GM21529 (cell line): ENCODE measurements at regions not wholly inside any gene's neighbourhood (a gene's known extent, or its start where the extent isn't known, plus 50 kb on each side); places are given as distances from the start of the nearest gene placed in this dataset.

Source experiments
- ATAC-seq: cut with Tn5 transposase; IDR thresholded peaks from one replicate; pipeline ENCODE4 v1.9.1; 2021; ENCODE audit not compliant: unreplicated experiment

DNA sequence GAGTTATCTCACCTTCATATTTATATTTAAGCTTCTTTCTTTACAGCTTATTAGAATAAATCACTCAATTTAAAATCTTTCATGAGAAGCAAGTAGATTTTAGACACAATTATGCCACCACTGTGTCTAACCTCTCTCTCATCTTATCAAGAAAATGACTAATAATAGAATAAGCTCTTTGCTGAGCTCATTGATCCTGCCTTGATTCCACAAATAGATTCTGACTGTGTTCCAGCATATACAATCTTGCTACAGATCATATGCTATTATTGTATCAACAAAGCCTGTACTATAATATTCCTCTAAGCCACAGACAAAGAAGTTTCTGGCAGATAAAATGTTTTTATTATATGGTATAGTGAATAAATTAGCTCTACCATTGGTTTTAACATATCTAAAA, 168.7 kb upstream of the GULP1 start:
- no peak for ATAC-seq

DNA sequence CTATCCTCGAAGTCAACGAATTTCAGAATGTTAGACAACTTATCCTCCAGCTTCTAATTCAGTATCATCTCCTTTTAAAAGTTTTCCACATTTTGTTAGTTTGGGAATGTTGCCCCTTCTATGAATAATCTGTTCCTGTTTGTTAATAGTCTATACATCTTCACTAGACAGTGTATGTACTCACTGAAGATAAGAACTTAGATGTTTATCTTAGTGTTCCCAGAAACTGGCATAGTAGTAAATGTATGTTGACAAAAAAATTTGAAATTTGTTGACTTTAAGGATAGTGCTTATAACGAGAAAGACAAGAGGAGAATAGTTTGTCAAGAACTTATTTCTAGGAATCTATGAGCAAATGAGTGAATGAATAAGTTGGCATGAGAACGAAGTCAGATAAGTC, 162.0 kb upstream of the GULP1 start:
- no peak for ATAC-seq

DNA sequence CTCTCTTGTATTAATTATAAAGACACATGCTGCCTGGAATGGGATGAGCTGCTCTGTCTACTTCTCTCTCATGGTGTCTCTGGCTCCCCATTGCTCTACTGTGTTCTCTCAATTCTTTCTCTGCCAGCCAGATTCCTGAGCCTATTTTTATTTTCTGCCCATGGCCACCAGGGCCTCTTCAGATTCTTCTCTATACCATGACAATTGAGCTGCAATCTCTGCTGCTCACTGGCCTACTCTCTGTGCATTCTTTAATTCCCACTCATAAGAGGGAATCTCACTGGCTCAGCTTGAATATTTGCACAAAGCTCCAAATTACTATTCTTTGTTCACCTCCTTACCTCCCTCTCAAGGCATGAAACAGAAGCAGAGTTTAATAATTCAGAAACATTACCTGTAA, 161.4 kb upstream of the GULP1 start:
- ATAC-seq: no peak

DNA sequence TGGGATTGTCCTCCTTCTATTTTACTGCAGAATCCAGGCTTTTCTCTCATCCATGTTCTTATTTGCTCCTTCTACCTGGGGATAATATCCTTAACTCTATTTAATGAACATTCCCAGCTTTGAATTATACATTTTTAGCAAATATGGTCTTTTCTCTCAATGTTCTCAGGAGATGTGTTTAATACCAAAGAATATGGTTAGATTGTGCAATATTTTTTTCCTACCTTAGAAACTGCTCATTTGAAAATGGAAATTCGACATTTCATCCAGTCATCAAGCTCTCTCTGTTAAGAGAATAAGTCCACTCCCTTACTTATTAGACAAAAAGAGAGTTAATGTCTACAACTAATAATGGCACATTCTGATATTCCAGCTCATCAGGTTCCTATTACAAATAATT, 160.4 kb upstream of the GULP1 start:
- ATAC-seq: no peak

DNA sequence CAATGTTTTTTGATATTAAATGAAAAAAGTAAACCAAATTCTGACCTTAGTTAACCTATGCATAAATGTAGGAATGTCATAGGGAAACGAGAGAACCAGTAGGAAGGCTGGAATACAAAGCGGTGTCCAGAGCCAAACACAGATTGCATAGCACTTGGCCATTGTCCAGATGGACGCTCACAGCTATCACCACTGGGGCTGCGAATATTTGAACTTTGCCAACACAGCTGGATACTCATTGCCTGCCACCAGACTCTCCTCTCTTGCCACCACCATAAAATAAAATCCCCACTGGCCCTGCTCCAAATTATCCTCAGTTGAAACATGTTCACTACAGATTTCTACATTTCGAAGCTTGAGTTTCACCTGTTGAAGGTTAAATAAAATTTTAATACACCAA, 159.3 kb upstream of the GULP1 start:
- no peak for ATAC-seq

DNA sequence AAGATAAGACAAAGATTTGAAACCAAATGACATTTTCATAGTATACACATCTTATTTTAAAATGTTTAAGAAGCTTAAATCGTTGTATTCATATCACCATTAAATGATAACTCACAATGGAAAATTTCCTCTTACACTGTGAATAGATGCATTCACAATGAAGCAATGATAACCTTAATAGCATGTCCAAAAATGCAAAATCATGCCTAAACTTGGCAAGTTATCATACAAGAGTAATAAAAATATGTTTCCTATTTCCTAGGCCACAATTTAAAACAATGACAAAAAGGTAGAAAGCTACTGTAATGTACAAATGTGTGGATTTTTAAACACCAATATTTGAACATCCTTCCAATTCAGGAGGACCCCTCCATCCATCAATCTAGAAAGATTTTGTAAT, 157.4 kb upstream of the GULP1 start:
- no peak for ATAC-seq

DNA sequence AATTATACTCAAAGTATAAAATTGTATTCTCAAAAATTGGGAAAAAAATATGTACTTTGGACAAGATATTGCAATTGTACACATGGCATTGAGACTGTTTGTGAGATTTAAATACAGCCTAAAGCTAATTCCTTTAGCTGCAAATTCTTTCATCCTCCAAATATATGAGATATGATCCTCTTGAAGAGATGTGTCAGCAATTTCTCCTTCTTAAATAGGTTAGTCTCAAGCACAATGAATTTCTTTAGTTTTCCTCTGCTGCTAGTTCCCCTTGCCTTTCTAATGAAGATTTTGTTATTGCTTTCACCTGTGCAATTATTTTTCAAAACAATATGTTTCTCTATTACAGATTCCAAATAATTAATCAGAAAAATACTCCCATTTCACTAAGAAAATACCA, 153.4 kb upstream of the GULP1 start:
- no peak for ATAC-seq

DNA sequence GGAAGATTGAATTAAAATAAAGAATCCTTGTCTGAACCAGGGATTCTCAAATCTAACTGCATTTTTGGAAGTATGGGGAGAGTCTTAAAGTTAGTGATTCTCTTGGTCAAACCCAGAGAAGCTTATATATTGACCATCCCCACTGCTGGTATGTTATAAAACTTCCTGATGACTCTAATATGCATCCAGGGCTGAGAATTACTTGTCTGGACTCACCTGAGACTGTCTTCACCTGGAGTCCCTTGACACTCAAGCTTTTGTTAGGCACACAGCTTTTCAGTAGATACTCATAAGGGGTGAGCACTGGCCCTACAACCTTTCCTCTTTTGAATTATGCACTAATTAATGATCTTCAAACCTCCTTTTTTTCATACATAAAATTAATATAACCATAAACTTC, 149.6 kb upstream of the GULP1 start:
- no peak for ATAC-seq

DNA sequence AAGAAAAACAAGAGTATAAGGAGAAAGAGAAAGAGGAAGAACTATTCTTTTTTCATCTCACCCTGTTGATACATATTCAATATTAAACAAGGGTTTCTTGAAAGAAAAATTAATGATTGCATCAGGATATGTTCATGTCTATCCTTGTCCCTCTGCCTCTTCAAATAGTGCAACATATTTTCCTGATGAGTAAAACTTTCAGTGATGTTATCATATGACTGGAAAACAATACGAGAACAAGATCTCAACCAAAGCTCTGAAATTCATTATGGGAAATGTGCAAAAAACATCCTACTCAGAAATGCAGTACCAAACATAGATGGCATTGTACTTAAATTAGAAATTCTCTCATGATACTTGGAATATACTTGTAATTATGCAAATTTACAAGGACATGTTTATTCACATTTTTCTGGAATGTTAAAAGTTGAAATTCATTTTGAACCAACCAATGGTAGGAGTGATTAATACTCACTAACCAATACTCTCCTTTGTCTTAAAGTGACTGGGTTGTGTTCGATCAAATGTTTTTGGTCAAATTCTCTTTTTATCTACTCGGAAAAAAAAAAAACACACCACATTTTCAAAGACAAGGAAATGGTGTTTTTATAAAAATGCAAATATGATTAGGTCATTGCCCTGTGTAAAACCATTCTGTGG, 148.9 kb upstream of the GULP1 start:
- ATAC-seq: no peak

DNA sequence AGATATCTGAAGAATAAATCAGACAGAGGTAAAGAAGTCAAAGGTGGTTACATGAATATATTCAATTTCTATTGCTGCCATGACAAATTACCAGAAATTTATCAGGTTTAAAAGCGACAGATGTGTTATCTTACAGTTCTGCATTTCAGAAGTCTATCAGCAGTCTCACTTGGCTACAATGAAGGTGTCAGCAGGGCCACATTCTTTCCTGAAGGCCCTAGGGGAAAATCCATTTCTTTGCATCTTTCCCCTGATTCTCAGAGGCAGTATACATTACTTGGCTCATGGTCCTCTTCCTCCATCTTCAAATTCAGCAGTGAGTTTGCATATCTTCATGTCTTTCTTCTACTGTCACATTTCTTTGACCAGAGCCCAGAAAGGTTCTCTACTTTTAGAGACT, 145.8 kb upstream of the GULP1 start:
- ATAC-seq: no peak

DNA sequence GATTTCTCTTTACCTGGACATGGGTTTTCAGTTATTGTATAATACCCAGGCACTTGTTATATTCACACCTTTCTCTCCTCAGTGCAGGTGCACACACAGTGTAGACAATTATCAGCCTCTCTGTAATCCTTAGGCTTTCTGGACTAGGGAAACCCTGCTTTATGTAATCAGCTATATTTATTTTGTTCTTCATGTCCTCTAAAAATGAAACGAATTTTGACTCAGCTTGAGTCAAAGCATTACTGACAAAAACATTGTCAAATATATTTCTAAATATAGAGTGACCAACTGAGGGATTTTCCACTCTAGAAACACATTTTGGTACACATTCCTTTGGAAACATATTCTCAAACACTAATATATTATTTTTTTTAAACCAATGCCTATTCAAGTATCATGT, 144.8 kb upstream of the GULP1 start:
- no peak for ATAC-seq

DNA sequence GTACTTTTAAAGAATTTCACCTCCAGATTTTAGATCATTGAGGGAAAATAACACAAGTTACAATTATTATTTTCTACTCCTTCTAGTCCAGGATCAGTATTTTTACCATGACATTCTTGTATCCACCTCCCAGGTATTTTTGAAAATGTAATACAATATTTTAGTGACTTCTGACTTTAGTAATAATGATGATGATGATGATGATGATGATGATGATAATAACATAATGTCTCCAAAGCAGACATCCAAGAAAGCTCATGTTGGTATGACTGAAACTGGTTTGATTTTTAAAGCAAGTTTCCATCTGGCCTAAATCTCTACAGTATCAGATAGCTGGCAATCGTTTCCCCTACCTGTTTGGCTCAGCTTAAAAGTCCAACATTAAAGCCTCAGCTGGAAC, 140.0 kb upstream of the GULP1 start:
- ATAC-seq: no peak

DNA sequence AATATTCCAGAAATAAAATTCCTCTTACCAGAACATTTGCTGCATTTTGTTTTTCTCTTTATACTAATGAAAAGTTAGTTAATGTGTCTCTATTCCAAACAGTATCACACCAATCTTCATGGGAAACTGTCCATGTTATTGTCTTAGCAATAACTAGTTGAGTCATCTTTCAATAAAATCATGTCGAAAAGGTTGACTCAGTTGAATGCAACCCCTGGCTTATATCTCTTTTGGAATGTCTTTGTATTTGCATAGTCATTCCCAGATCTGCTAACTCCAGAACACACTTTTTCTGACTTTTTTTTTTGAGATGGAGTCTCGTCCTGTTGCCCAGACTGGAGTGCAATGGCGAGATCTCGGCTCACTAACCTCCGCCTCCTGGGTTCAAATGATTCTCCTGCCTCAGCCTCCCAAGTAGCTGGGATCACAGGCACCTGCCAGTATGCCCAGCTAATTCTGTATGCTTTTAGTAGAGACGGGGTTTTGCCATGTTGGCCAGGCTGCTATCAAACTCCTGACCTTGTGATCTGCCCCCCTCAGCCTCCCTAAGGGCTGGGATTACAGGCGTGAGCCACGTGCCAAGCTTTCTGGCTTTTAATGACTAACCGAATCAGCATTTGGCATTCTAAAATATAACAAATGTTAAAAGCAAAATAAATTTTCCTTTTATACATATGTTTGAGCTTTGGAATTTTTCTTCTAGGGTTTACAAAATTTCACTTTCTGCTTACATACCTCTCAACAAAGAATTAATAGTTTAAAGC, 133.2 kb upstream of the GULP1 start:
- no peak for ATAC-seq

DNA sequence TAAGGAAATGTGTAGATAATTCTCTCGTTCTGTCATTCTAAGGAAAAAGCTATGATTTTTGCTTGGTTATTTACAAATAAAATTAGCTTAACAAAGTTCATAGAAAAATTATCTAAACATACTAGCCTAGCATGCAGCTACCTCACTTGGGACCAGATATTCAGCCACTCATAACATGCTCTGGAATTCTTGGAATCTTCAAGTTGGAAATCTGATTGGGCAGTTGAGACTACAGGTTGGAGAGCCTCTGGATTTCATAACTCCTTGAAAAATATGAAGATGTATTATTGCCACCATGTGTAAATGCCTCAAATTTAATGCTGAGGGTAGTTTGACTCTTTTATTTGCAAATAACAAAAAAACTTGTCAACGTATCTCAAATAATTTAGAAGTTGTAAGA, 132.2 kb upstream of the GULP1 start:
- no peak for ATAC-seq

DNA sequence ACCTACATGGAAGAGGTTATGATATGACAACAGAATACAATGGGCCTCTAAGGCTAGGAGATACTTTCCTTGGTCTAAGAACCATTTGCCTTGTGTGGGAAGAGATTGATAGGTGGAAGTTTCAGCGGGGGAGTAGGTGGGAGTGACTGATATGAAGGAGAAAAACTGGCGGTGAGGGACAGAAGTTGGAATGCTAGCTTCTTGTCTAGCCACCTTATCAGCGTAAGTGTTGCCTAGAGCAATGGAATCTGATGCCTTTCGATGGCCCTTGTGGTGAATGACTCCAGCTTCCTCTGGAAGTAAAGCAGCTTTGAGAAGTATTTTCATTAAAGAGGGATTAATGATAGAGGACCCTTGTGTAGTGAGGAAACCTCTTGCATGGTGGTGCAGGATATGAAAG, 121.3 kb upstream of the GULP1 start:
- ATAC-seq: no peak

DNA sequence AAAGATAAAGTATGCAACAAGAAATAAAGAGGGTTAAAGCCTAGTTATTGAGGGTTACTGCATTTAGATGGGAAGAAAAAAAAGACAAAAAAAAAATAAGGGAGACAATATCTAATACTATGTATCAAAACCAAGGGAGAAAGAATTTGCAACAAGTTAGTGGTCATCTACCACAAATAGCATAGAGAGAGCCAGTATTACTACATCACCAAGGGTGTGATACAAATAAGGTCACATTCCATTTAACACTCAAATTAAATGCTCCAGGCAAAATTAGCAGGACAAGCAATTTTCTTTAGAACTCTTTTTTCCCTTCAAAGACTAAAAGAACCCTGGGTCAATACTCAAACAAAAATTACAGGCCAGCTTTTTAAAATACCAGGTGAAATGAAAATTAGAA, 115.1 kb upstream of the GULP1 start:
- ATAC-seq: no peak

DNA sequence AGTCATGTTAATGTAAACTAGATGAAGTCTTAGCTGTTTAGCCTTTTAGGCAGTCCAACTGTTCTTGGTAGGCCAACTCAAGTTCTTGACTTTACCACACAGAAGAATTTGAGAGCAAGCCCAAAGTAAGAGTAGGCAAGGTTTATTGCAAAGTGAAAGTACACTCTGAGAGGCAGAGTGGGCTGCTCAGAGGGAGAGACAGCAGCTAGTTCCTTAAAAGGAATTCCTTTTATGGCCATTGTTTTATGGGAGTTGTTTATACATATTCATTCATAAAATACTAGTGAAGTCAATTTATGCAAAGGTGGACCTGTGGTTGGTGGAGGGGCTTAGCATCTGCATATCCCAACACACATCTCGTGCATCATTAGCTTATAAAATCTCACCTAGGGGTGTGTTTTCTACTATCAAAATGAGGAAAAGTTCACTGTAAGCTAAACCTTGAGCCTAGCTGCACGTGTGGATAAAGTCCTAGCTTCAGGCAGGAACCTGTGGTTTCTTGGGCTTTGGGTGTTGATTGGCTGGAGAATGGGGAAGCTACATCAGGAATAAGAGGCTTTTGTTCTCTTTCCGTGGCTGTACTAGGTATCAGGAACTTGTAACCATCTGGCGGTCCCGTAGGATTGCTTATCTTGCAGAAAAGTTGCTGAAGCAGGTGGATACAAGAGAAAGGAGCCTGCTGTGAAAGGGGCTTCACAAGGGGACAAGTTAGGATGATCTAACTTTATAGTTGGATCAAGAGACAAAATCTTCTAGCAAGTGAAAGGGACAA, 110.4 kb upstream of the GULP1 start:
- ATAC-seq: no peak

DNA sequence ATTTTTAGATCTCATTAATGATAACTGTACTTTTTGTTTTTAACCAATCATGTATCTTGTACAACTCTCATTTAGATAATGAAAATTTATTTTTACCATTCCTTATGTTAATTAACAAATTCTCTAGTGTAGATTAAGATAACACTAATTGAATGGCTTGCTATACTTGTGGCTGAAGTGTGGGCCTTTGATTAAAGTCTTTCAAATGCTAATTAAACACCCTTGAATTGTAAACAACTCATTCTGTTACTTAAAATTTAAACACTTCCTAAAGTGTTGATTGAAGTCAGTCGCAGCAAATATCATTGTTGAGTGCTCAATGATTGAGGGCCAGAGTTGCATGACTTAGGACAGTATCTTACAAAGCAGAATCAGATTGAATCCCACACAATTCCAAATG, 109.8 kb upstream of the GULP1 start:
- ATAC-seq: no peak

DNA sequence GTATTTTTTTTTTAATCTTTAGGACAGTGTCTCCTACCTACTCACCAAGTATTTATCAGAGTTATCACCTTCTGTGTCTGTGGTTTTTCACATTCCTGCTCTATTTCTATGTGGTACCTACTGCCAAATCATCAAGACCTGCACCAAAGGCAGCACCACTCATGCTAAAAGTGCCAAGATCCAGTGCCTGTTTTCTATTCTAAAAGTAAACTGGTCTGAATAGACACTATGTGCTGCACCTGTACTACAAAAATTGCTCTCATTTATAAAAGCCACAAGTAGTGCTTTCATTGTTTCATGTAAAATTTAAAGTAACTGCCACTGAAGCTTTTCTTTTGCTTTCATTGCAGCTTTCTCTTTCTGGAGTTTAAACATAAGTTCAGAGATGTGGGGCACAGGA, 103.9 kb upstream of the GULP1 start:
- no peak for ATAC-seq

DNA sequence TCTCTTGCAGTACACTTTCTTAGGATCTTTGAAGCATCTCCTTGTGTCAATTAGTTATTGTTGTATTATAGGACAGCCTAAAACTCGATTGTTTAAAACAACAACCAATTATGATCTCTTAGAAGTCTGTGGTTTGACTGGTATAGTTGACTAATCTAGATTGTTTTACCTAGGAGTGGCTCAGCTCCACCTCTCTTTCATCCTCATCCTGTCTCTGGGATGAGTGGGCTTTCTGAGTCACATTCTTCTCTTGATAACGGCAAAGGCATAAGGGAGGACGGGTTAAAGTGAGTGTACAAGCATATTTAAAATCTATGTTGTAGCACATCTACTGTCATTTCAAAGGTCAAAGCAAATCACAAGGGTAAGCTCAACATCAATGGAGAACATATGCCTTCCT, 102.3 kb upstream of the GULP1 start:
- no peak for ATAC-seq

DNA sequence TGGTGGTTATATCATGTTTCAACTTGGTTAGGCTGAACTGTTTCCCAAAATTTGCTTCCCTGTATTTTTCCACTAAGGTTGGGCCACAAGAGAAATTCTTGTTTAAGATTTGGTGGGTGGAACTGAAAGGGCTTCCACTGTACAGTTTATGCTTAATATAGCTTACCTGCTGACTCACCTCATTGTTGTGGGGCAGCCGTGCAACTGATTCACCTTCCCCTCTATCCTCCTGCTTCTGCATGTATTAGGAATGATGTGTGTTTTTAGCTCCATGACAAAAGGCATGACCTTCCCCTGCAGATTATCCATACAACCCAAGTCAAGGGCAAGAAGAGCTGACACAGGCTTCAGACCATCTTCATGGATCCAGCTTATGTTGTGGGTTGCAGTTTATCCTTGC, 98.4 kb upstream of the GULP1 start:
- ATAC-seq: no peak

DNA sequence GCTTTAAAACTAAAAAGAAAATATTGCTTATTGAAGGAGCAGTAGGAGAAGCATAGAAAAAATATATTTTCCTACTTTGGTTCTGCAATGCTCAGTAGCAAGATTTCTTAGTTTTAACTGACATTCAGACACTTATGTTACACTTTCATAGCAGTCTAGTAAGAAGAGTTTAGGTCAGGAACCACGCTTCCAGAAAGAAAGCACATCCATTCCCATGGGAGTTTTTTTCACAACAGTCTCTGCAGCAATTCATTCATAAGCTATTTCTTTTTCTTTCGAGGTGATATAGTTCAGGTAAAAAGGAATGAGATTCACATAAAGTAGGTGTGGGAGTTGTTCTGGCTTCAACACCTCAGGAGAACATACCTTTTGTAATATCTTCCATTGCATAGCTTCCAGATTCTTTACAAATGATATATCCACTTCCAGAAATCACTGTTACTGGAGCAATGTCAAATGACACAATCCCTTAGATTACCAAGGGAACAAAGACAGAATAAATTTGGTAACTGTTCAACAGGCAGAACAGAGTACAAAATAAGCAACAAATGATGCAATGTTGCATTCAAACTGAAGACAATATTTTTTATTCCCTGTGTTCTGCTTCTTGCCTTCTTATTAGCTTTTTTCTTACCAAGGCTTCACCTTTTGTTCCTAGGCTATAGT, 95.2 kb upstream of the GULP1 start:
- ATAC-seq: no peak
